Loucy (cell line): ENCODE measurements at regions not wholly inside any gene's neighbourhood (a gene's known extent, or its start where the extent isn't known, plus 50 kb on each side); places are given as distances from the start of the nearest gene placed in this dataset.

Experiments used
- H2AFZ ChIP-seq: fragments of 200-600 bp; sonication (generic); 2 replicates; pipeline ENCODE4 v1.6.0; 2016; ENCODE audit warnings: antibody characterized with exemption, mild to moderate bottlenecking, low read length, moderate library complexity
- H3F3A ChIP-seq: fragments of 200-600 bp; 2 replicates; pipeline ENCODE4 v1.6.0; 2016; ENCODE audit warnings: antibody characterized with exemption, low read depth, mild to moderate bottlenecking
- H3K27me3 ChIP-seq: fragments of 200-600 bp; sonication (generic); 2 replicates; pipeline ENCODE4 v1.6.1; 2014; ENCODE audit warnings: low read length, mild to moderate bottlenecking; ENCODE audit not compliant: insufficient read depth, poor library complexity, severe bottlenecking
- H3K36me3 ChIP-seq: fragments of 200-600 bp; sonication (generic); 2 replicates; pipeline ENCODE4 v1.6.1; 2016; ENCODE audit warnings: low read length; ENCODE audit not compliant: insufficient read depth
- H3K4me1 ChIP-seq: fragments of 200-600 bp; sonication (generic); 2 replicates; pipeline ENCODE4 v1.5.1; 2014; ENCODE audit warnings: low read length, mild to moderate bottlenecking; ENCODE audit not compliant: insufficient read depth, poor library complexity, severe bottlenecking
- H3K4me2 ChIP-seq: fragments of 200-600 bp; sonication (generic); 2 replicates; pipeline ENCODE4 v1.6.0; 2014; ENCODE audit warnings: antibody characterized with exemption, low read length, low read depth, mild to moderate bottlenecking; ENCODE audit not compliant: poor library complexity, severe bottlenecking
- H3K4me3 ChIP-seq: fragments of 200-600 bp; sonication (generic); 2 replicates; pipeline ENCODE4 v1.5.1; 2014; ENCODE audit warnings: low read length, mild to moderate bottlenecking, mixed read lengths; ENCODE audit not compliant: poor library complexity, severe bottlenecking
- H3K79me2 ChIP-seq: fragments of 200-600 bp; sonication (generic); 2 replicates; pipeline ENCODE4 v1.6.1; 2014; ENCODE audit warnings: low read length; ENCODE audit not compliant: insufficient read depth
- H3K9ac ChIP-seq: fragments of 200-600 bp; sonication (generic); 2 replicates; pipeline ENCODE4 v1.6.0; 2014; ENCODE audit warnings: mild to moderate bottlenecking, low read depth, low read length, moderate library complexity; ENCODE audit not compliant: poor library complexity, severe bottlenecking
- H3K9me2 ChIP-seq: fragments of 200-600 bp; sonication (generic); replicated peaks from 2 replicates; pipeline ENCODE4 v1.6.1; 2016; ENCODE audit warnings: low read depth, low read length, mixed read lengths
- H3K9me3 ChIP-seq: fragments of 200-600 bp; sonication (generic); 2 replicates; pipeline ENCODE4 v1.6.1; 2014; ENCODE audit warnings: mild to moderate bottlenecking, antibody characterized with exemption, low read length, low read depth; ENCODE audit not compliant: insufficient read depth
- H4K20me1 ChIP-seq: fragments of 200-600 bp; sonication (generic); 2 replicates; pipeline ENCODE4 v1.6.0; 2014; ENCODE audit warnings: antibody characterized with exemption, low read length, mild to moderate bottlenecking; ENCODE audit not compliant: insufficient read depth, poor library complexity, severe bottlenecking
- CTCF ChIP-seq: fragments of 200-600 bp; sonication (generic); conservative IDR thresholded peaks from 2 replicates; pipeline ENCODE4 v1.5.1; 2014; ENCODE audit warnings: mild to moderate bottlenecking, antibody characterized with exemption, low read length
- EZH2phosphoT487 ChIP-seq: fragments of 200-600 bp; IDR thresholded peaks from 2 replicates; pipeline ENCODE4 v1.6.1; 2018; ENCODE audit warnings: antibody characterized with exemption, mild to moderate bottlenecking, moderate library complexity, borderline replicate concordance

DNA sequence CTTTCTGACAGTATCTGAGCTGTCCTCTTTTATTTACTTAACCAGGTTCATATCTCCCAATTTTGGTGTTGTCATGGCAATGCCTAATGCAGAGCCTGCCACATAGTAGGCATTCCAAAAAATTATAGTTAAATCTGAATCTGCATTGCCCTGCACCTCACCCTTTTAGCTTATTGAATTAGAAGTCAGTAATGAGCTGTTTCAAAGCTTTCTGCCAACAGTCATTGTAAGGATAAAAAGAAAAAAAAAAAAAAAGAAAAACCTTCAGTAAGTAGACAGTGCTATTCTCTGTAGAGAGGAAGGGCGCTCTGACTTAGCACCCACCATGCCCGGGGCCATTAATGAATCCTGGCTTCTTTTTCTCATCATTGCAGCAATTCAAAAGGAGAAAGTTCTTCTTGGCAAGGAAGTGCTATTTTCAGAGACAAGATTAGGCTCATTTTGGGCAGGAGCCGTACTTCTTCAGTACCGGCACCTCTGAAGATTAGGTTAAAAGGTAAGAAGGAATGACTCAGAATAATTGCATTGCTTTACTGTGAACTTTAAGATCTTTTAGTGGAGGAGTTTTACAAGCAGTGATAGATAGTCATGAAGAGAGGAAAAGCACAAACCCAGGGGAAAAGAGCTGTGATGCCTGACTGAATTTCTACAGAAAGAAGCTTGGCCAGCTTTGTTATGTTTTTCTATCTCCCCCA is 2041.2 kb upstream of the PIK3C3 start:
- Histone ChIP-seq H3K27me3 (no peaks in the 10 kb centered on the region), H3K9me3 (no peaks in the 10 kb centered on the region), H3K9me2 (no peaks in the 10 kb centered on the region), H3K4me1 (no peaks in the 10 kb centered on the region), H3K79me2 (no peaks in the 10 kb centered on the region), H2AFZ (no peak overlapping the region), H4K20me1 (no peaks in the 10 kb centered on the region), H3K9ac (no peak overlapping the region), H3K36me3 (no peaks in the 10 kb centered on the region), H3F3A (no peaks in the 10 kb centered on the region), H3K4me2 (no peak overlapping the region), H3K4me3 (no peak overlapping the region)
- TF ChIP-seq EZH2phosphoT487 = no peak
- TF ChIP-seq CTCF = no peak

GRCh38 chr18:39911716-39912115 is 2043.3 kb upstream of the PIK3C3 start:
- H3K9me3 ChIP-seq = no peaks in the 10 kb centered on the region
- no peak overlapping the region for H3K4me3 ChIP-seq
- no peaks in the 10 kb centered on the region for H3K9me2 ChIP-seq
- H3K9ac ChIP-seq = no peak overlapping the region
- no peaks in the 10 kb centered on the region for H4K20me1 ChIP-seq
- no peaks in the 10 kb centered on the region for H3K27me3 ChIP-seq
- TF ChIP-seq CTCF (no peak), EZH2phosphoT487 (no peak)
- no peaks in the 10 kb centered on the region for H3K36me3 ChIP-seq
- H3K4me2 ChIP-seq = no peak overlapping the region
- H3K4me1 ChIP-seq = no peaks in the 10 kb centered on the region
- H2AFZ ChIP-seq = no peak overlapping the region
- no peaks in the 10 kb centered on the region for H3K79me2 ChIP-seq
- no peaks in the 10 kb centered on the region for H3F3A ChIP-seq

- no peaks in the 10 kb centered on the region for H3F3A ChIP-seq
- no peak overlapping the region for H3K9ac ChIP-seq
- TF ChIP-seq CTCF (no peak), EZH2phosphoT487 (no peak)
- H3K4me3 ChIP-seq = no peak overlapping the region
- H2AFZ ChIP-seq = no peak overlapping the region
- no peaks in the 10 kb centered on the region for H3K4me1 ChIP-seq
- H3K79me2 ChIP-seq = no peaks in the 10 kb centered on the region
- H3K9me2 ChIP-seq = no peaks in the 10 kb centered on the region
- H4K20me1 ChIP-seq = no peaks in the 10 kb centered on the region
- H3K27me3 ChIP-seq = no peaks in the 10 kb centered on the region
- no peaks in the 10 kb centered on the region for H3K9me3 ChIP-seq
- H3K4me2 ChIP-seq = no peak overlapping the region
- no peaks in the 10 kb centered on the region for H3K36me3 ChIP-seq
Measured at GRCh38 chr18:39909706-39910105, 2045.3 kb upstream of the PIK3C3 start.
